Suprapubic skin (tissue), 3 donors: ENCODE measurements at regions not wholly inside any gene's neighbourhood (a gene's known extent, or its start where the extent isn't known, plus 50 kb on each side); places are given as distances from the start of the nearest gene placed in this dataset.

Source experiments
- POLR2A ChIP-seq, 2 donors: fragments of 450-650 bp; IDR thresholded peaks; one replicate each; pipeline ENCODE4 v1.6.1; 2017; ENCODE audit warnings: antibody characterized with exemption in 2 of 2, mild to moderate bottlenecking in 2 of 2, moderate library complexity in 2 of 2
- TF ChIP-seq, protein P1 (sequence below), 2 donors: fragments of 200-600 bp in 1 of 2; fragments of 450-650 bp in 1 of 2; sonication (generic) in 1 of 2; IDR thresholded peaks; one replicate each; pipeline ENCODE4 v1.5.1; 2016 to 2019; ENCODE audit warnings: antibody characterized with exemption in 2 of 2, mild to moderate bottlenecking in 1 of 2, moderate library complexity in 1 of 2

DNA sequence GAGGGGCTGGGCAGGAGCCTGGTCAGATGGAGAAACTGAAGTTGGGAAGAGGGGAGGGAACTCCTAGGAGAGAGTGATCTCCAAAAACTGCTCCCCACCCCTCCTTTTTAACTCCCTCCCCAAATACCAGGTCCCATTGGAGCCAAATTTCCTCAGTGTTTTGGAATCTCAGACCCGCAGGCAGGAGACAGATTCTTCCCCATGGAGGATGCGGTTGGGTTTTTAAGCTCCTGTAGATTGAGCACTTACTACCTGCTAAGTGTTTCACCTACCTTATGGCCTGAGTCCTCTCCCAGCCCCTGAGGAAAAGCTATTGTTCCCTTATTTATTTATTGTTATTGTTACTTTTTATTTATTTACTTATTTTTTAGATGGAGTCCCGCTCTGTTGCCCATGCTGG, 73.2 kb downstream of the CEBPB start:
- TF ChIP-seq, protein P1, sequence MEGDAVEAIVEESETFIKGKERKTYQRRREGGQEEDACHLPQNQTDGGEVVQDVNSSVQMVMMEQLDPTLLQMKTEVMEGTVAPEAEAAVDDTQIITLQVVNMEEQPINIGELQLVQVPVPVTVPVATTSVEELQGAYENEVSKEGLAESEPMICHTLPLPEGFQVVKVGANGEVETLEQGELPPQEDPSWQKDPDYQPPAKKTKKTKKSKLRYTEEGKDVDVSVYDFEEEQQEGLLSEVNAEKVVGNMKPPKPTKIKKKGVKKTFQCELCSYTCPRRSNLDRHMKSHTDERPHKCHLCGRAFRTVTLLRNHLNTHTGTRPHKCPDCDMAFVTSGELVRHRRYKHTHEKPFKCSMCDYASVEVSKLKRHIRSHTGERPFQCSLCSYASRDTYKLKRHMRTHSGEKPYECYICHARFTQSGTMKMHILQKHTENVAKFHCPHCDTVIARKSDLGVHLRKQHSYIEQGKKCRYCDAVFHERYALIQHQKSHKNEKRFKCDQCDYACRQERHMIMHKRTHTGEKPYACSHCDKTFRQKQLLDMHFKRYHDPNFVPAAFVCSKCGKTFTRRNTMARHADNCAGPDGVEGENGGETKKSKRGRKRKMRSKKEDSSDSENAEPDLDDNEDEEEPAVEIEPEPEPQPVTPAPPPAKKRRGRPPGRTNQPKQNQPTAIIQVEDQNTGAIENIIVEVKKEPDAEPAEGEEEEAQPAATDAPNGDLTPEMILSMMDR (IDR thresholded peaks at IDR 0.05), result no peak
- TF ChIP-seq POLR2A (IDR thresholded peaks at IDR 0.05), result no peak
